ENCODE measurements at regions not wholly inside any gene's neighbourhood (a gene's known extent, or its start where the extent isn't known, plus 50 kb on each side); places are given as distances from the start of the nearest gene placed in this dataset.

- no peak for TF ChIP-seq CTCF (IDR thresholded peaks at IDR 0.05; ENCODE audit: insufficient read depth, low read depth, low read length, missing control alignments)
- no peak for DNase-seq (ENCODE audit: low read depth)
- no peak overlapping the region for H3K4me3 ChIP-seq (ENCODE audit: low read depth, low read length)
These were observed 135.9 kb upstream of the TMTC4 start for GRCh38 chr13:100810481-100810880.

- TF ChIP-seq CTCF (IDR thresholded peaks at IDR 0.05; ENCODE audit: insufficient read depth, low read depth, low read length, missing control alignments) = no peak
- no peak for DNase-seq (ENCODE audit: low read depth)
- H3K4me3 ChIP-seq (ENCODE audit: low read depth, low read length) = no peak overlapping the region
These were observed 135.3 kb upstream of the TMTC4 start for GRCh38 chr13:100809856-100810255.

- no peak for DNase-seq (ENCODE audit: low read depth)
- H3K4me3 ChIP-seq (ENCODE audit: low read depth, low read length) = no peak overlapping the region
- no peak for TF ChIP-seq CTCF (IDR thresholded peaks at IDR 0.05; ENCODE audit: insufficient read depth, low read depth, low read length, missing control alignments)
These were observed 134.5 kb upstream of the TMTC4 start for GRCh38 chr13:100809129-100809390.

- no peak for DNase-seq (ENCODE audit: low read depth)
- no peak overlapping the region for H3K4me3 ChIP-seq (ENCODE audit: low read depth, low read length)
- TF ChIP-seq CTCF (IDR thresholded peaks at IDR 0.05; ENCODE audit: insufficient read depth, low read depth, low read length, missing control alignments) = no peak
These were observed 133.9 kb upstream of the TMTC4 start for GRCh38 chr13:100808330-100809128.

- no peak for DNase-seq (ENCODE audit: low read depth)
- no peak for TF ChIP-seq CTCF (IDR thresholded peaks at IDR 0.05; ENCODE audit: insufficient read depth, low read depth, low read length, missing control alignments)
- no peak overlapping the region for H3K4me3 ChIP-seq (ENCODE audit: low read depth, low read length)
These were observed 128.5 kb upstream of the TMTC4 start for GRCh38 chr13:100803091-100803490.

- no peak overlapping the region for H3K4me3 ChIP-seq (ENCODE audit: low read depth, low read length)
- no peak for DNase-seq (ENCODE audit: low read depth)
- no peak for TF ChIP-seq CTCF (IDR thresholded peaks at IDR 0.05; ENCODE audit: insufficient read depth, low read depth, low read length, missing control alignments)
These were observed 125.8 kb upstream of the TMTC4 start for GRCh38 chr13:100800283-100800875.

All from GM12865 (cell line).